Stimulated activated CD4-positive, alpha-beta T cell treated with anti-CD3 and anti-CD28 coated beads, Interleukin-2, amount 100 ng/mL, for 24 hours (primary cell): ENCODE measurements at regions not wholly inside any gene's neighbourhood (a gene's known extent, or its start where the extent isn't known, plus 50 kb on each side); places are given as distances from the start of the nearest gene placed in this dataset.

Experiments used
- DNase-seq, 2 donors: peaks; one replicate each; pipeline ENCODE4 v3.0.0-alpha.2; 2020

DNA sequence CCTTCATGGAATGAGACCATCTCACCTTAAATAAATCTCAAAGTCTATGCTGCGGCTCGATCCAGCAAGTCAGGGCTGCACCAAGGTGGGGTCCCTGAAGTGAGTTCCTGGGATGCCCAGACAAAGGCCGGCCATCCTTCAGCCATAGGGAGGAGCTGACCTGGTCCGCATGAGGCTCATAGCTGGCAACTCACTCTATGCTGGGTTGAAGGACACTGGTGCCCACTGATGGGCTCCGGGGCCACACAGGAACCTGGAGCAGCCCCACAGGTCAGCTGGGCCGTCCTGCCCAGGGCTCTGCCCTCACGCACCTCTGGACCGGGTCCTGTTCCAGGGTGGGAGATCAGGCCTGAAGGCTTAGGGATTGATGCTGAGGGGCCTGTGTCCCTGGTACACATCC is 1339.3 kb downstream of the TBC1D22A start:
- no peak for DNase-seq

DNA sequence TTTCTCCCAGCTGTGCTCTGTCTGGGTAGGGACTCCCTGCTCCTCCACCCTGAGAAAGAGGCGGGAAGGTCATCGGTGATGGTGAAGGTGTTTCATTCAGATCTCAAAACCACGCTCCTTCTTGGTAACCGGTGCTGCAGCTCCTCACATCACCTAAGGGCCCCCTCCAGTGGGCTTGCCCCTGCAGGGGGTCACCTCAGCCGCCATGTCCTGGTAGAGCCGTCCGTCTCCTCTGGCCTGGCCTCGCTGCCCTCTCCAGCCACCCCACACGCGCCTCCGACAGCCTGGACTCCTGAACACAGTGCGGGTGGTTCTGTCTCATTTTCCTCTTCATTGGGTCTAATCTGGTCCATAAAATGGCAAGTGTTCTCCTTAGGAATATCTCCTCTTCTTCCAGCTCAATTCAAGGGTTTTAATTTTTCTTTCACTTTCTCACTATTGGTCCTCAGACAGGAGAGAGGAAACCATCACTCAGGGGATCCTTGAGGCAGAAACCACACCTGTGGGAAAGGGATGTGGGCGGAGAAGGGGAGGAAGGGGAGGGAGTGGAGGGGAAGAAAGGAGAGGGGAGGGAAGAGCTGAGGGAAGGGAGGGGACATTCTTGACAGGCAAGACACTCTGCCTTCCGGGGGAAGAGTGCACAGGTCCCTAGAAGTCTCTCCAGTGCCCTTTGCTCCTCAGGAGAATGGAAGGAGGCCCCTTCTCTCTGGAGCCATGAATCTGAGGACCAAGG is 1338.4 kb downstream of the TBC1D22A start:
- no peak for DNase-seq

DNA sequence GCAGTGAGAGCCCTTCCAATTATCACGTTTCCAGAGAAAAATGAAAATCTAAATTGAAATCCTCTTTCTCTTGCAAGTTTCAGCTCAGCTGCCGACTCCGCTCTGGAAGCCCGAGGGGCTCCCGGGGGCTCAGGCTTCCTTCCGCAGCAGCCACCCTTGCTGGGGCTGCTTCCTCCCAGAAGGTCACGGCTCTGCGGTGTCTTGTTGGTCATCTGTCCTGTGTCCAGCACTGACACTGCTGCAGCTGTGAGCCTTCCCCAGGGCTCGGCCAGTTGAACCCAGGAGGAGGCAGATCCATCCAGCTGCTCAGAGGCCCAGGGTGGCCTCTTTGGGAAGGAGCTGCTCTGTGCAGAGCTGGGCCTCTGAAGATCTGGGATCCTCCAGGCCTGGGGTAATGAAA is 1337.2 kb downstream of the TBC1D22A start:
- DNase-seq, result no peak

DNA sequence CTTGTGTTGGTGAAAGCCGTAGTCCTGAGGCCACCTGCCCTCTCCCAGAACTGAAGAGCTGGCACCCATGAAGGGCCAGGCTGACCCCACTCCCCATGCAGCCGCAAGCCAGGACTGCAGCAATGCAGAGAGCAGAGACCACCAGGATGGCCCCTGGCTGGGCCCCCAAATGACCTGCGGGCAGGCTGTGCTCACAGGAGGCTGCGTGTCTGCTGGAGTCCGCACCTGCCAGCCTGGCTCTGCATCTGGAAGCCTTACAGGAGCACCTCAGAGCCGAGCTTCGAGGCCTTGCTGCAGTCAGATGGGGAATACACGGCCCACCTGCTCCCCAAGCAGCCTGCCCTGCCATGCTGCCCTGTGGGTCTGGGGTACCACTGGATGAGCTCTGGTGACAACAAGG is 1336.8 kb downstream of the TBC1D22A start:
- no peak for DNase-seq

DNA sequence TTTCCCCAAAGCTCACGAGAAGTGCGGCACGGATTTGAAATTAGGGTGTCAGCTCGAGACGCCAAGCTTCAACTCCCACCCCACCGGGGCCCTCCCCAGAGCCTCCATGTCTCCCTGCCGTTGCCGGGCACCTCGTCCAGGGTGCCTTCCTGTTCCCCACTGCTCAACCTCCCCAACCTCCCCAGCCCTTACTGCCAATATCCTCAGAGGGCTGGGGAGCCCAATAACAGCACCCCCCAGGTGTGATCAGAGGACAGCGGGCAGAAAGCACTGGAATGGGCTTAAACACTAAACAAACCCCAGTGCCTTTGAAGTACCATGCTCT is 1336.4 kb downstream of the TBC1D22A start:
- DNase-seq, result no peak

DNA sequence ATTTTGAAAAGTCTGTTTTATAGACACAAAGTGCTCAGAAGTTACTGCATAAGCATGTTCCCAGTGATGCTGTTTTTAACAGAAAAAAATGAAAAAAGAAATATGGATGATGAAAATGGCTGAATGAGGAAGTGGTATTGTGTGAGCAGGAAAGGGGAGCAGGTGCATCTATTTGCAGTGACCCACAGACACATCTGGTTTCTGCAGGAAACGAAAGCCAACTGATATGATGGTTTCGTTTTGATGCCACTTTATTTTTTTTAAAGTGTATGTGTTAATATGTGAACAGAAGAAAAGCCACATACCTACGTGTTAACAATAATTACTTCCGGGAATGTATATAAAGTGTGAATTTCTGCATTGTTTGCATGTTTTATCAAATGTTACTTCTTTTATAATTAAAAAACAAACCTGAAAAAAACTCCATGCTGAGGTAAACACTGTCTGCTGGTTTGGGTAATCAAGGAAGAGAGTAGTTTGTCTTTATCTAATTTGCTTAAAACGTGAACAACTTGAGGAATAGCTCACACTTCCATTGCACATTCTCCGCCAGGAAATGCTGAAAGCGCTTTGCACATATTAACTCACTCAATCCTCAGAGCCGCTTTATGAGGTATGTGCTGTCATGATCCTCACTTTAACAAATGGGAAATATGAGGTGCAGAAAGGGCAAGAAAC is 1335.9 kb downstream of the TBC1D22A start:
- DNase-seq, result no peak

DNA sequence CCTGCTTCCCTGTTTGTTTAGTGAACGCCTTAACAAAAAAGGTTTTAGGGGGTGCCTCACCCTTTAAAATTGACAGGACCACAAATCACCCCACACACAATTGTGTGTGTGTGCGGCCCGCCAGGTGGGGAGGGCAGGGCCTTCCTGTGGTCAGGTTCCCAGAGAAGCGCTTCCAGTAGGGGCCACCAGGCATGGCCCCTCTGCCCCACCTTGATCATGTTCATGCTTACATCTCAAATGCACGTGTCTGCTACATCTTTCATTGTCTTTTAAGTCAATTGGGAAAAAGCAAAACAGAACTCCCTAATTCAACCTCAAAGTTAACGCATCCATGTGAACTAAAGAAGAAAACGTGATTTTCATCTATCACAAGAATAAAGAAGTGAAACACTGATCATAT is 1335.3 kb downstream of the TBC1D22A start:
- DNase-seq, result no peak

DNA sequence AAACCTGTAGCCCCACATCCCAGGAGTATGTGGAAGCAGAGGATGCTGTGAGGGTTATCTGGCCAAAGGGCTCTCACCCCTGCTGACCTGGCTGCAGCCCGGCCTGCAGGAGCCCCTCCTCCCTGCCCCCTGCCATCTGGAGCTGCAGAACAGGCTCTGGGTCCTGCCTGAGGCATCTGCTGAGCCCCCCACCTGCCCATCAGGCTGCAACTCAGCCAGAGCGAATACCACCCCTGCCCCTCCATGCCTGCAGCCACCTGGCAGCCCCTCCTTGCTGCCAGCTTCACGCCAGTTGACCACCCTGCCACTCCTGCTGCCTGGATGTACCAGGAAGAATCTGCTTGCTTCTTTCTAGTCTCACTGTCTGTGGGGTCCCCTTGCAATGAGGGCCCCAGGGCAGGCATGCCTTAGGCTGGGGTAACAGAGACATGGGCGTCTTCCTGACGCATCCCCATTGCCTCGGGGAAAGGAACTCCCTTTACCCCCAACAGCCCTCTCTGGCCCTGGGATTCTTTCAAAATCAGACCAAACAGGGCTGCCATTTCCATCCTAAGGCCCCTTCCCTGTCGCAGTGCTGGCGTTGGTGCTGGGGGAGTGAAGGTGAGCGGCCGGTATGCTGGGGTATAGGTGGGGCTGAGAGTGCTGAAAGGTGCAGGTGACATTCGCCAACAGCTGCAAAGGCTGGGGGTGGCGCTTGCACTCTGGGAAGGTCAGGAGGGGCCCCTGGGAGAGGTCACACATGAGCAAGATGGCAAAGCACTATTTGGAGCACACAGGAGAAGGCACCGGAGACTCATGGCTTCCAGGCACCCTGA is 1334.6 kb downstream of the TBC1D22A start:
- no peak for DNase-seq

GRCh38 chr22:48096411-48096810 is 1334.0 kb downstream of the TBC1D22A start:
- no peak for DNase-seq

DNA sequence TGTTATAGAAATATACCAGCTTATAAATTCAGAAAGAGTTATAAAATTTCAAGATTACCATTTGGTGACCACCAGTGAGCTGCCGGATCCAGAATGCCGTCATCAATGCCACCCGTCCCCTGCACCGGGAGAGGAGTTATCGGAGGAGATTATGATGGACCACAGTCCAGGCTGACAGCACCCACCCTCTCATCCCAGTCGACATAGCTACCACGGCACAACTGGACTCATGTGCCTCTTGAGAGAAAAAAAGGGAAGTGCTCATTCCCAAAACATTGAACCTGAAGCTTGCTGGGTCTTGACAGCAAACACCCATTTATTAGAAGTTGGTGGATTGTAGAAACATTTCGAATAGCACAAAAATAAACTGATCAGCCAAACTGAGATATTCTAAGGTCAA is 1331.5 kb downstream of the TBC1D22A start:
- DNase-seq, result no peak

GRCh38 chr22:48092866-48093265 is 1330.4 kb downstream of the TBC1D22A start:
- DNase-seq, result no peak

DNA sequence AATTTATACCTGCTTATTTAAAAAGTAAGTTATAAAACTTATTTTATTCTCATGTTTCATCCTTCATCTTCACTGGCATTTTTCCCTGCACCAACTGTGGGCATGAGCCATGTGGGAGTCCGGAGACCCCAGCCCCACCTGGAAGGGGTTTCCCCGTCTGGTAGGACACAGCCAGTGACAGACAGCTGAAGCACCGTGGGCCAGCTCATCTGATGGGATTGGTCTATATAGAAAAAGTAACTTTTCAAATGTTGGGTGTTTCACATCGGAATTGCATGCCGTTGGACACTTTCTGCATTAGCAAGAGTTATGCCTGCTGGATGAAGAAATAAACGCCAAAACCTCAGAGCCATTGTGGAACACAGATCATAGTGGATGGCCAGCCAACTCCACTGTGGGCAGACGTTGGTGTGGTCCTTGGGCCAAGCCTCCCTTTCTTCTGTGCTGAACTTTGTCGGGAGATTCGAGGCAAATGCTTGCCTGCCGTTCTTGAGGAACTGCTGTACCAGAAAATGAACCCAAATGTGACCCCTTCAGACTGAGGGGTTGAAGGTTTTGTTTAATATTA is 1329.3 kb downstream of the TBC1D22A start:
- DNase-seq, result no peak

DNA sequence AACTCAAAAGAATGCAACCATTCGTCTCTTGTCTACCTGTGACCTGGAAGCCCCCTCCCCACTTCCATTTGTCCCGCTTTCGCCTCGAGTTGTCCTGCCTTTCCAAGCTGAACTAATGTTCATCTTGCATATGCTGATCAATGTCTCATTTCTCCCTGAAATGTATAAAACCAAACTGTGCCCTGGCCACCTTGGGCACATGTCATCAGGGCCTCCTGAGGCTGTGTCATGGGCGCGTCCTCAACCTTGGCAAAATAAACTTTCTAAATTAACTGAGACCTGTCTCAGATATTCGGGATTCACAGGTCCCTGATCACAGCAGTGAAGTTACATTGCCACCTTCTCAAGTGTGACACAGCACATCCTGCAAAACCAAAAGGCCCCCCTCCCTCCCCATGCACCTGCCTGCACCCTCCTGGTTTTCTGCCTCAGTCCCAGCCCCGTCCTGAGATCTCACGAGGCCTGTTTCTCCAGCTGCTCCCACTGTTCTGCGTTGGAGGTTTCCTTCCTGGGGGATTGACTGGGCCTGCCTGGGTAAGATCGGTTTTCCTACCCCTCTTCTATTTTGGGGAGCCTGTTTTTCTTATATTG is 1328.7 kb downstream of the TBC1D22A start:
- DNase-seq, result no peak

DNA sequence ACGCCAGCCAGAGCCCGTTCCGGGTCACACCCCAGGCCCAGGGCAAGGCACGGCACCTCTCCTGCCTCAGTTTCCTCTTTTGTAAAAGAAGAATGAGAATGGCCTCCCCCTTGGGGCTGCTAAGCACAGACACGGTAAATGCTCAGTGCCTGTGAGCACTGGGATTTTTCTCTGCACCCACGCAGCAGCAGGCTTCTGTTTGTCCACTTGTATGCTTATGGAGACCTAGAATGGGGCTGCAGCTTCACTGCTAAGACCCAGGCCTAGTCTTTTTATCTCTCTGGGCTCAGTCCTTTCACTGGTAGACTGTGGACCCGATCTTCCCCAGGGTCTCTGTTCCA is 1327.9 kb downstream of the TBC1D22A start:
- no peak for DNase-seq

DNA sequence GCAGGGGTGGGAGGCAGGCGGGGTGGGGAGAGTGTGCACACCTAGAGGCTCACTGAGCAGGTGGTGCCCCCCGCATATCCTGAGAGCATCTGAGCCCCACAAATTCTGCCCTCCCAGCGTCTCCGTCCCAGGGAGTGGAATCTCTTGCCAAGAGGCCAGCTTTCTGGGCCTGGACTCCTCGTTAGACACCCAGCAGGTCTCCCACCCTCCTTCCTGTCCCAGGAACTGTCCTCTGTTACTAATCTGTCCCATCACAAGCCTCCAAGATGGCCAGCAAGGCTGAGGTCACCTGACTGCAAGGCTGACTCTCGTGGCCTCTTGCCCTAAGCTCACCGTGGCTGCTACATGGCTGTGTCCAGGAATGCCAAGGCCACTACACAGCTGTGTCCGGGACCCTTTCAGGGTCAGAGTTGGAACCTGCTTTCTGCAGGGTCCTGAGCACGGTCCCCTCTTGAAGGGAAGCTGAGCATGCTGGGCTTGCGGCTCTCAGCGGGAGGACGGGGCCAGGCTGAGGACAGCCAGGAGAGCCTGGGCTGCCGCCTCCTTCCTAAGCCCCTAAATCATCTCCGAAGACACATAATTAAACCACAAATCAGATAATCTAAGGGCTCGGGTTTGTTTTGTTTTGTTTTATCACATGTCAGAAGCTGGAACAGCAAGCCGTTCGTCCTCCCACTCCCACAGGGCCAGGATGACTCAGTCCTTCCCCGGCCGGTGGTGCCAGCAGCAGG is 1327.3 kb downstream of the TBC1D22A start:
- peak in 1 of 2 donors; percentile 7 for DNase-seq

DNA sequence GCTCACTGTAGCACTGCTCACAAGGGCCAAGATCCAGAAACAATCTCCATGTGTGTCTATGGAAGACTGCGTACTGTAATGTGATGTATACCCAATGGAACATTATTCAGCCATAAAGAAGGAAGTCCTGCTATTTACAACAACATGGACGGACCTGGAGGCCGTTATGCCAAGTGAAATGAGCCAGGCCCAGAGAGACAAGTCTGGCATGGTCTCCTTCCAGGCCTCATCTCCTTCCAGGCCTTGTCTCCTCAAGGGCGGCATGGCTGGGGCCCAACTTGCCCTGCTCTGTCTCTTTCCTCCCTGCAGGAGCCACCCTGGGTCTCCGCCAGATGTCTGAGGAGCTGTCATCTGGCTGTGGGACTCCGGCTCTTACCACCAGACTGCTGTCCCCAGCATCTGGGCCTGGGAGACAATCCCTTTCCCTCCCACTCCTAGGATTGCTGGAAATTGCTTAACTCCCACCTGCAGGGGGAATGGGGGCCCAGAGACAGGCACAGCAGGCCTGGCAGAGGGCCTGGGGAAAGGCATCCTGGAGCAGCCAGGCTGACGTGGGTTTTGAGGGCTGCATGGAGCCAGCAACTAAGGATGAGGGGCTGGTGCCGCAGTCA is 1326.6 kb downstream of the TBC1D22A start:
- DNase-seq, result no peak

GRCh38 chr22:48088251-48088650 is 1325.8 kb downstream of the TBC1D22A start:
- DNase-seq, result no peak

GRCh38 chr22:48085901-48086645 is 1323.6 kb downstream of the TBC1D22A start:
- DNase-seq, result no peak

- DNase-seq, result no peak
Measured at GRCh38 chr22:48084729-48085050, 1322.2 kb downstream of the TBC1D22A start.

DNA sequence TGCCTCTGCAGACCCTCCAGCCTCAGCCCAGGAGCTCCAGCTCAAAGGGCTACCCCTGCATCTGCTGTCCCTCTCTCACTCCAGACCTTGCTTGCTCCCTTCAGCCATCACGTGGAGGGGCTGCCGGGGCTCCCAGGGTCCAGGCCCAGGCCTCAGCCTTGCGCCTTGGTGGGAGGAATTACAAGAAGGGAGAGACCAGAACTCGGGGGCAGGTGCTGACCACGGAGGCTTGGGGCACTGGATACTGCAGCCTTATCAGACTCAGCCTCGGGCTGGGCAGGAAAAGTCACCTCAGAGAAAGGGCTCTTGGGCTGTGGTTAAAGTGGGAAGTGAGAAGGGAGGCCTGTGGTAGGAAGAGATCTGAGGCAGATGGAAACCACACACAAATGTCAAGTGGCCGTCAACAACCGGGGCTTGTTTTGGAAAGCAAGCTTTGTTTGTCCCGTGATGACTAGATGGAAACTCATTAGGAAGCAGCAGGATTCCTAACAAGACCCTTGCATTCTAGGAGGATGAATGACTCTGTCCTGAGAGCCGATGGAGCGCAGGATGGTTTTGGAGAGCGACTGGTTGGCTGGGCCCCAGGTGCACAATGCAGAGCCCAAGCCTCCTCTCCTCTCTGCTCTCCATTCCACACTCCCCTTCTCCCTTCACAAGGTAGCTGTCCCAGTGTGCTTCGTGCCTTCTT is 1321.7 kb downstream of the TBC1D22A start:
- no peak for DNase-seq

- DNase-seq, result no peak
Measured at GRCh38 chr22:48083502-48083901, 1321.1 kb downstream of the TBC1D22A start.
